IMR-90 (cell line): ENCODE measurements at regions not wholly inside any gene's neighbourhood (a gene's known extent, or its start where the extent isn't known, plus 50 kb on each side); places are given as distances from the start of the nearest gene placed in this dataset.

Experiments used
- ATAC-seq: fragments of 200-7000 bp; cut with Tn5 transposase; 2 replicates; pipeline ENCODE4 v1.9.1; 2020; ENCODE audit warnings: low read depth, mild to moderate bottlenecking, moderate library complexity
- BruUV-seq: library from RNA; stranded (reverse); fragments of 400-500 nt; replicated peaks from 2 replicates; lab custom pipeline; 2021; lab: Mats Ljungman, UMichigan
- CTCF ChIA-PET: fragments of 300-600 bp; formaldehyde crosslinking; extraction: SDS; loops from one replicate; lab custom pipeline; 2021; ENCODE audit warnings: antibody characterized with exemption; lab: Yijun Ruan, JAX
- POLR2A ChIA-PET: fragments of 300-600 bp; sonication (Branson Sonifier 250); formaldehyde crosslinking; loops from one replicate; lab custom pipeline; 2022; ENCODE audit warnings: antibody characterized with exemption; ENCODE audit not compliant: unreplicated experiment; lab: Charles Lee
- DNase-seq: peaks from one replicate; pipeline ENCODE4 v3.0.0; 2013
- H2AFZ ChIP-seq: replicated peaks from 2 replicates; pipeline ENCODE3; 2013; ENCODE audit warnings: low read length, mild to moderate bottlenecking; ENCODE audit not compliant: poor library complexity
- H2AK5ac ChIP-seq: 2 replicates; pipeline ENCODE4 v1.6.1; 2013; ENCODE audit warnings: low read depth, low read length, inconsistent platforms
- H2AK9ac ChIP-seq: replicated peaks from 2 replicates; pipeline ENCODE3; 2013; ENCODE audit warnings: mild to moderate bottlenecking, low read depth, low read length, moderate library complexity; ENCODE audit not compliant: poor library complexity
- H2BK120ac ChIP-seq: 2 replicates; pipeline ENCODE4 v1.6.1; 2013; ENCODE audit warnings: low read depth, low read length, inconsistent platforms
- H2BK15ac ChIP-seq: 3 replicates; pipeline ENCODE4 v1.6.1; 2013; ENCODE audit warnings: low read depth, low read length, inconsistent platforms
- H2BK20ac ChIP-seq: 2 replicates; pipeline ENCODE4 v1.6.1; 2013; ENCODE audit warnings: low read depth, mild to moderate bottlenecking, inconsistent platforms, low read length, moderate library complexity
- H2BK5ac ChIP-seq: 2 replicates; pipeline ENCODE4 v1.6.1; 2013; ENCODE audit warnings: mild to moderate bottlenecking, low read depth, low read length, inconsistent platforms; ENCODE audit not compliant: poor library complexity, severe bottlenecking
- H3K14ac ChIP-seq: replicated peaks from 2 replicates; pipeline ENCODE4 v1.6.1; 2013; ENCODE audit warnings: low read depth, low read length, inconsistent platforms
- H3K18ac ChIP-seq: 2 replicates; pipeline ENCODE4 v1.6.1; 2013; ENCODE audit warnings: low read depth, low read length, control low read depth
- H3K23ac ChIP-seq: 2 replicates; pipeline ENCODE4 v1.6.1; 2013; ENCODE audit warnings: low read depth, low read length, inconsistent platforms
- H3K27ac ChIP-seq: 2 replicates; pipeline ENCODE4 v1.5.1; 2013; ENCODE audit warnings: mild to moderate bottlenecking, control low read depth, low read length; ENCODE audit not compliant: insufficient read depth
- H3K27me3 ChIP-seq: 2 replicates; pipeline ENCODE4 v1.6.1; 2013; ENCODE audit warnings: low read length; ENCODE audit not compliant: control insufficient read depth, insufficient read depth
- H3K36me3 ChIP-seq: 2 replicates; pipeline ENCODE4 v1.6.1; 2013; ENCODE audit warnings: low read length, mixed read lengths; ENCODE audit not compliant: control insufficient read depth, insufficient read depth
- H3K4ac ChIP-seq: 2 replicates; pipeline ENCODE4 v1.6.1; 2013; ENCODE audit warnings: low read depth, low read length, inconsistent platforms
- H3K4me1 ChIP-seq: 2 replicates; pipeline ENCODE4 v1.6.1; 2013; ENCODE audit warnings: low read length, mixed read lengths; ENCODE audit not compliant: control insufficient read depth, insufficient read depth
- H3K4me2 ChIP-seq: 2 replicates; pipeline ENCODE4 v1.6.1; 2013; ENCODE audit warnings: low read depth, mild to moderate bottlenecking, control low read depth, low read length, moderate library complexity
- H3K4me3 ChIP-seq: 2 replicates; pipeline ENCODE4 v1.5.1; 2013; ENCODE audit warnings: low read depth, mild to moderate bottlenecking, control low read depth, low read length, moderate library complexity; ENCODE audit not compliant: insufficient read depth
- H3K56ac ChIP-seq: 2 replicates; pipeline ENCODE4 v1.6.1; 2013; ENCODE audit warnings: low read length, inconsistent platforms; ENCODE audit not compliant: insufficient read depth; ENCODE audit errors: extremely low read depth
- H3K79me1 ChIP-seq, 2 experiments: 2 replicates each; pipeline ENCODE4 v1.6.1; 2013; ENCODE audit warnings: low read length in 2 of 2, inconsistent platforms in 1 of 2, low read depth in 1 of 2
- H3K9ac ChIP-seq: 2 replicates; pipeline ENCODE4 v1.6.1; 2013; ENCODE audit warnings: low read depth, low read length, control low read depth
- H3K9me1 ChIP-seq: 2 replicates; pipeline ENCODE4 v1.6.1; 2013; ENCODE audit warnings: low read length, inconsistent platforms; ENCODE audit not compliant: insufficient read depth
- H3K9me3 ChIP-seq: 2 replicates; pipeline ENCODE4 v1.6.1; 2013; ENCODE audit warnings: low read length; ENCODE audit not compliant: control insufficient read depth, insufficient read depth
- H4K20me1 ChIP-seq: 2 replicates; pipeline ENCODE4 v1.6.1; 2013; ENCODE audit warnings: low read length, inconsistent platforms; ENCODE audit not compliant: insufficient read depth
- H4K5ac ChIP-seq: 2 replicates; pipeline ENCODE4 v1.6.1; 2013; ENCODE audit warnings: mild to moderate bottlenecking, low read depth, low read length, control low read depth
- H4K8ac ChIP-seq, 2 experiments: 2 replicates each; pipeline ENCODE4 v1.6.1; 2013; ENCODE audit warnings: low read depth in 2 of 2, low read length in 2 of 2, control low read depth in 1 of 2, inconsistent platforms in 1 of 2
- H4K91ac ChIP-seq: 2 replicates; pipeline ENCODE4 v1.6.1; 2013; ENCODE audit warnings: low read depth, low read length, inconsistent platforms; ENCODE audit not compliant: insufficient read depth
- BHLHE40 ChIP-seq: fragments of 150-350 bp; IDR thresholded peaks from 2 replicates; pipeline ENCODE4 v1.6.1; 2016; ENCODE audit warnings: mild to moderate bottlenecking, low read depth, low read length
- CEBPB ChIP-seq: IDR thresholded peaks from 2 replicates; pipeline ENCODE4 v1.6.1; 2012; ENCODE audit warnings: low read depth, low read length, improper control_type of control experiment
- CHD1 ChIP-seq: IDR thresholded peaks from 2 replicates; pipeline ENCODE4 v1.6.1; 2012; ENCODE audit warnings: low read depth, low read length, improper control_type of control experiment
- CTCF ChIP-seq: conservative IDR thresholded peaks from 2 replicates; pipeline ENCODE4 v1.5.1; 2012; ENCODE audit warnings: mild to moderate bottlenecking, low read depth, low read length, improper control_type of control experiment
- ELK1 ChIP-seq: fragments of 150-350 bp; IDR thresholded peaks from 2 replicates; pipeline ENCODE4 v1.6.1; 2016; ENCODE audit warnings: low read depth, mild to moderate bottlenecking, low read length, moderate library complexity, borderline replicate concordance
- FOS ChIP-seq: fragments of 150-350 bp; IDR thresholded peaks from 2 replicates; pipeline ENCODE4 v1.6.1; 2016; ENCODE audit warnings: low read depth, low read length
- MAFK ChIP-seq: IDR thresholded peaks from 2 replicates; pipeline ENCODE4 v1.6.1; 2012; ENCODE audit warnings: low read depth, low read length, improper control_type of control experiment
- MAZ ChIP-seq: IDR thresholded peaks from 2 replicates; pipeline ENCODE4 v1.6.1; 2012; ENCODE audit warnings: low read depth, mild to moderate bottlenecking, low read length, improper control_type of control experiment, moderate library complexity, borderline replicate concordance
- MXI1 ChIP-seq: IDR thresholded peaks from 2 replicates; pipeline ENCODE4 v1.6.1; 2012; ENCODE audit warnings: low read depth, mild to moderate bottlenecking, low read length, moderate library complexity, borderline replicate concordance
- NFE2L2 ChIP-seq: fragments of 150-350 bp; IDR thresholded peaks from 2 replicates; pipeline ENCODE4 v1.6.1; 2016; ENCODE audit warnings: low read depth, mild to moderate bottlenecking, low read length
- POLR2A ChIP-seq: IDR thresholded peaks from 2 replicates; pipeline ENCODE4 v1.6.1; 2012; ENCODE audit warnings: mild to moderate bottlenecking, low read depth, low read length
- RAD21 ChIP-seq: IDR thresholded peaks from 2 replicates; pipeline ENCODE4 v1.6.1; 2012; ENCODE audit warnings: low read length, improper control_type of control experiment
- RCOR1 ChIP-seq: IDR thresholded peaks from 2 replicates; pipeline ENCODE4 v1.6.1; 2012; ENCODE audit warnings: mild to moderate bottlenecking, low read length, improper control_type of control experiment; ENCODE audit not compliant: insufficient replicate concordance
- RFX5 ChIP-seq: IDR thresholded peaks from 2 replicates; pipeline ENCODE4 v1.8.0; 2012; ENCODE audit warnings: low read depth, mild to moderate bottlenecking, low read length, moderate library complexity
- SMC3 ChIP-seq: fragments of 150-350 bp; IDR thresholded peaks from 2 replicates; pipeline ENCODE4 v1.6.1; 2016; ENCODE audit warnings: low read depth, mild to moderate bottlenecking, antibody characterized with exemption, low read length, moderate library complexity
- USF2 ChIP-seq: fragments of 150-350 bp; IDR thresholded peaks from 2 replicates; pipeline ENCODE4 v1.6.1; 2017; ENCODE audit warnings: mild to moderate bottlenecking, antibody characterized with exemption, low read length, low read depth
- WGBS, 2 experiments: methylation state at CpG; one replicate each; pipeline versions ENCODE4 v1.1.5 to v1.1.7; 2013; ENCODE audit warnings: missing lambda C conversion rate in 2 of 2; ENCODE audit not compliant: insufficient read length in 1 of 2; ENCODE audit errors: extremely low coverage in 2 of 2; 5-methylcytosine and 5-hydroxymethylcytosine counted together
- dilution Hi-C: fragments of 300-500 bp; cut with HindIII; formaldehyde crosslinking; loops from one replicate; pipeline ENCODE4 v1.14.3; 2018; ENCODE audit warnings: low sequenced_read_pairs; ENCODE audit not compliant: unreplicated experiment
- in situ Hi-C: fragments of 300-500 bp; cut with MboI; formaldehyde crosslinking; loops from 3 replicates; pipeline ENCODE4 v1.14.3; 2019; ENCODE audit warnings: low sequenced_read_pairs, inconsistent platforms, mixed read lengths
- intact Hi-C: fragments of 100-400 bp; cut with micrococcal nuclease; formaldehyde crosslinking; loops from 2 replicates; pipeline ENCODE4 v1.10.0; 2022

GRCh38 chr5:153236319-153236718 lies 254.2 kb upstream of the GRIA1 start:
- Histone ChIP-seq H4K5ac (no peak overlapping the region), H4K91ac (no peak overlapping the region), H2BK120ac (no peak overlapping the region), H3K4me2 (no peak overlapping the region), H2BK5ac (no peak overlapping the region), H3K9ac (no peak overlapping the region), H3K4ac (no peak overlapping the region), H2AK5ac (no peak overlapping the region), H3K36me3 (no peaks in the 10 kb centered on the region), H3K9me1 (no peaks in the 10 kb centered on the region), H3K18ac (no peak overlapping the region), H3K23ac (no peak overlapping the region), H3K56ac (no peak overlapping the region), H3K27me3 (no peaks in the 10 kb centered on the region), H3K27ac (no peak overlapping the region), H3K14ac (no peak overlapping the region), H2AFZ (no peak overlapping the region), H2AK9ac (no peak overlapping the region), H3K9me3 (no peaks in the 10 kb centered on the region; the same call in 1 of the 2 replicates), H2BK20ac (no peak overlapping the region), H2BK15ac (no peak overlapping the region), H4K20me1 (no peaks in the 10 kb centered on the region), H3K4me1 (no peaks in the 10 kb centered on the region), H3K4me3 (no peak overlapping the region), H4K8ac (no peak overlapping the region), H3K79me1 (no peaks in the 10 kb centered on the region)
- ChIA-PET CTCF (no interaction called here), POLR2A (no interaction called here)
- intact Hi-C loops (no loop called here), dilution Hi-C loops (no loop called here), in situ Hi-C loops (no loop called here)
- no peak for ATAC-seq
- no TSS peak for BruUV-seq
- TF ChIP-seq USF2, result no peak
- TF ChIP-seq BHLHE40, result no peak
- TF ChIP-seq FOS, result no peak
- no peak for TF ChIP-seq POLR2A
- no peak for TF ChIP-seq CTCF
- TF ChIP-seq RAD21, result no peak
- TF ChIP-seq RFX5, result no peak
- no peak for TF ChIP-seq MXI1
- TF ChIP-seq RCOR1, result no peak
- TF ChIP-seq ELK1, result no peak
- TF ChIP-seq MAFK, result no peak
- TF ChIP-seq CEBPB, result no peak
- no peak for TF ChIP-seq MAZ
- no peak for TF ChIP-seq CHD1
- TF ChIP-seq NFE2L2, result no peak
- no peak for TF ChIP-seq SMC3
- DNase-seq, result no peak
- WGBS, 2 experiments, result no CpG with 5 or more reads among the region's 3 CpGs
